ENCODE measurements at regions not wholly inside any gene's neighbourhood (a gene's known extent, or its start where the extent isn't known, plus 50 kb on each side); places are given as distances from the start of the nearest gene placed in this dataset.

DNA sequence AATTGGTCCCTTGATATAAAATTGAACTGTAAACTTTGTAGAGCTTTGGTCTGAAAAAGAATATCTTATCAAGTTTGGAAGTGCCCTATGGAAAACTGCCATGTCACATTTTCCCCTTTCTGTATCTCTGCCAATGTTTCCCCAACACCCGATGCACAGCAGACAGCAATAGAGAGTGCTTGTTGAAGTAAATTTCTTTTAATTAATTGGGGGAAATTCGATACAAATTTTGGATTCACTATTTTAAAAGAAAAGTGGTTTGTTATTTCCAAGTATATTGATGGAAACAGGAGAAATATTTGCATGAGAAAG, 208.1 kb downstream of the OGFRL1 start:
- no peak for TF ChIP-seq CTCF (IDR thresholded peaks at IDR 0.05; ENCODE audit: low read depth, low read length)
- H3K9me3 ChIP-seq (ENCODE audit: severe bottlenecking): no peaks in the 10 kb centered on the region
- H3K4me3 ChIP-seq (ENCODE audit: low read depth, low read length): no peak overlapping the region
- no peak for DNase-seq
- no peak overlapping the region for H3K27ac ChIP-seq
- H3K36me3 ChIP-seq: no peaks in the 10 kb centered on the region
- no peaks in the 10 kb centered on the region for H3K27me3 ChIP-seq (ENCODE audit: insufficient read depth, low read depth, severe bottlenecking)

GRCh38 chr6:71498638-71499037, 210.0 kb downstream of the OGFRL1 start:
- H3K27me3 ChIP-seq (ENCODE audit: insufficient read depth, low read depth, severe bottlenecking): no peaks in the 10 kb centered on the region
- no peak overlapping the region for H3K27ac ChIP-seq
- H3K36me3 ChIP-seq: no peaks in the 10 kb centered on the region
- no peak overlapping the region for H3K4me3 ChIP-seq (ENCODE audit: low read depth, low read length)
- TF ChIP-seq CTCF (IDR thresholded peaks at IDR 0.05; ENCODE audit: low read depth, low read length): no peak
- DNase-seq: no peak
- no peaks in the 10 kb centered on the region for H3K9me3 ChIP-seq (ENCODE audit: severe bottlenecking)

DNA sequence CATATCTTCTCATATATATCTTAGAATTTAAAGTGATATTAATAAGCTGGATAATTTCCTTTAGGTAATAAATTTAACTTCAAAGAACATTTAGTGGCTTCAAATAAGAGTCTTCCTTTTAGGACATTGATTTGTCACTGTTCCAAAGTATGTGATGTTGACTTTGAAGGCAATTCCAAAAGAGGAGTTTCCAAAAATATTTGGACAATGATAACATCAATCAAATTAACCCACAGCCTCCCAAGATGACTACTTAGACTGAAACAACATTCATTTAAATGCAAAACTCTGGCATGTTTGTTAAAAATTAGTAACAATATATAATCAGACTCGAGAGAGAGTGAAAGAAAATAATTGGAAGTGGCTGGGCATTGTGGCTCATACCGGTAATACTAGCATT, 211.1 kb downstream of the OGFRL1 start:
- no peaks in the 10 kb centered on the region for H3K36me3 ChIP-seq
- DNase-seq: no peak
- H3K27ac ChIP-seq: no peak overlapping the region
- TF ChIP-seq CTCF (IDR thresholded peaks at IDR 0.05; ENCODE audit: low read depth, low read length): no peak
- H3K27me3 ChIP-seq (ENCODE audit: insufficient read depth, low read depth, severe bottlenecking): no peaks in the 10 kb centered on the region
- H3K9me3 ChIP-seq (ENCODE audit: severe bottlenecking): no peaks in the 10 kb centered on the region
- no peak overlapping the region for H3K4me3 ChIP-seq (ENCODE audit: low read depth, low read length)

- H3K27me3 ChIP-seq (ENCODE audit: insufficient read depth, low read depth, severe bottlenecking): no peaks in the 10 kb centered on the region
- no peaks in the 10 kb centered on the region for H3K9me3 ChIP-seq (ENCODE audit: severe bottlenecking)
- H3K4me3 ChIP-seq (ENCODE audit: low read depth, low read length): no peak overlapping the region
- no peak overlapping the region for H3K27ac ChIP-seq
- no peak for TF ChIP-seq CTCF (IDR thresholded peaks at IDR 0.05; ENCODE audit: low read depth, low read length)
- DNase-seq: no peak
- no peaks in the 10 kb centered on the region for H3K36me3 ChIP-seq
Observed at GRCh38 chr6:71502168-71502567, 213.6 kb downstream of the OGFRL1 start.

DNA sequence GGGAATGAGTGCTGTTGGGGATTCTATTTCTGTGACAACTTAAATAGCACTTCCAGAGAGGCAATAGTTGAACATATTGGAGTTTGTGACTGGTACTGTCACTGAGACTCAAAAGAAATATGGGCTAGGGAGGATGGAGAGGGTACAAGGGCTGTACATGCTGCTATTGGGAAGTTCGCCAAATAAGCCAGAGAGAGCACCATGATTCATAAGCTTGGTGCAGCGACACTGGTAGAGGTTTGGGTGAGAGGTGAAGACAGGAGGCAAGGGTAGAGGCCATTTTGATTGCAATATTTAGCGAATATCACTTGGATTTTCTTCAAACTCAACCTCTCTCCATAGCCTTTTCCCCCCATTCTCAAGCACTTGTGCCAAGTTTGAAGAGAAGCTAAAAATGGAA, 214.3 kb downstream of the OGFRL1 start:
- Histone ChIP-seq H3K4me3 (ENCODE audit: low read depth, low read length) (no peak overlapping the region), H3K27me3 (ENCODE audit: insufficient read depth, low read depth, severe bottlenecking) (no peaks in the 10 kb centered on the region), H3K36me3 (no peaks in the 10 kb centered on the region), H3K9me3 (ENCODE audit: severe bottlenecking) (no peaks in the 10 kb centered on the region), H3K27ac (no peak overlapping the region)
- TF ChIP-seq CTCF (IDR thresholded peaks at IDR 0.05; ENCODE audit: low read depth, low read length): no peak
- DNase-seq: no peak

GRCh38 chr6:71507183-71507582, 218.6 kb downstream of the OGFRL1 start:
- TF ChIP-seq CTCF (IDR thresholded peaks at IDR 0.05; ENCODE audit: low read depth, low read length): no peak
- no peak overlapping the region for H3K27ac ChIP-seq
- no peaks in the 10 kb centered on the region for H3K36me3 ChIP-seq
- H3K4me3 ChIP-seq (ENCODE audit: low read depth, low read length): no peak overlapping the region
- H3K27me3 ChIP-seq (ENCODE audit: insufficient read depth, low read depth, severe bottlenecking): no peaks in the 10 kb centered on the region
- no peak for DNase-seq
- no peaks in the 10 kb centered on the region for H3K9me3 ChIP-seq (ENCODE audit: severe bottlenecking)

Data from WERI-Rb-1 (cell line).